HepG2 (cell line): ENCODE measurements at regions not wholly inside any gene's neighbourhood (a gene's known extent, or its start where the extent isn't known, plus 50 kb on each side); places are given as distances from the start of the nearest gene placed in this dataset.

Source experiments
- BRCA1 ChIP-seq: sonication (generic); formaldehyde crosslinking; IDR thresholded peaks from 2 replicates; pipeline ENCODE4 v1.4.0; 2020; ENCODE audit warnings: missing genetic modification reagents
- IRF1 ChIP-seq: sonication (generic); formaldehyde crosslinking; IDR thresholded peaks from 2 replicates; pipeline ENCODE4 v1.4.0; 2020; ENCODE audit warnings: low read depth, mild to moderate bottlenecking, missing genetic modification reagents
- RELA ChIP-seq: sonication (generic); formaldehyde crosslinking; IDR thresholded peaks from 2 replicates; pipeline ENCODE4 v1.4.0; 2020; ENCODE audit warnings: missing genetic modification reagents
- TP53 ChIP-seq: sonication (generic); formaldehyde crosslinking; conservative IDR thresholded peaks from 2 replicates; pipeline ENCODE4 v1.4.0; 2020; ENCODE audit warnings: missing genetic modification reagents
- ZNF746 ChIP-seq: sonication (generic); formaldehyde crosslinking; IDR thresholded peaks from 2 replicates; pipeline ENCODE4 v1.8.0; 2022; ENCODE audit warnings: mild to moderate bottlenecking, missing genetic modification reagents

GRCh38 chr2:185428000-185428399 is 310.6 kb upstream of the FSIP2 start:
- no peak for TF ChIP-seq TP53
- TF ChIP-seq ZNF746 (CRISPR knock-in tag): no peak
- TF ChIP-seq IRF1 (CRISPR knock-in tag): no peak
- TF ChIP-seq BRCA1 (CRISPR knock-in tag): no peak
- no peak for TF ChIP-seq RELA (CRISPR knock-in tag)
